ENCODE measurements at regions not wholly inside any gene's neighbourhood (a gene's known extent, or its start where the extent isn't known, plus 50 kb on each side); places are given as distances from the start of the nearest gene placed in this dataset.

GRCh38 chr2:147165697-147166382 is 679.0 kb upstream of the ACVR2A start:
- Histone ChIP-seq H3K27me3 (no peaks in the 10 kb centered on the region), H3K27ac (no peak overlapping the region), H3K9me3 (no peaks in the 10 kb centered on the region), H3K36me3 (no peaks in the 10 kb centered on the region), H3K4me1 (no peaks in the 10 kb centered on the region), H3K4me3 (no peak overlapping the region)
- no peak for TF ChIP-seq POLR2A (IDR thresholded peaks at IDR 0.05)
- TF ChIP-seq CTCF (IDR thresholded peaks at IDR 0.05): no peak
- no peak for DNase-seq

GRCh38 chr2:147164563-147164962 is 680.3 kb upstream of the ACVR2A start:
- Histone ChIP-seq H3K36me3 (no peaks in the 10 kb centered on the region), H3K9me3 (no peaks in the 10 kb centered on the region), H3K4me1 (no peaks in the 10 kb centered on the region), H3K27ac (no peak overlapping the region), H3K4me3 (no peak overlapping the region), H3K27me3 (no peaks in the 10 kb centered on the region)
- TF ChIP-seq POLR2A (IDR thresholded peaks at IDR 0.05): no peak
- TF ChIP-seq CTCF (IDR thresholded peaks at IDR 0.05): no peak
- no peak for DNase-seq

GRCh38 chr2:147161746-147162145 is 683.1 kb upstream of the ACVR2A start:
- Histone ChIP-seq H3K4me3 (no peak overlapping the region), H3K9me3 (no peaks in the 10 kb centered on the region), H3K27ac (no peak overlapping the region), H3K4me1 (no peaks in the 10 kb centered on the region), H3K36me3 (no peaks in the 10 kb centered on the region), H3K27me3 (no peaks in the 10 kb centered on the region)
- TF ChIP-seq POLR2A (IDR thresholded peaks at IDR 0.05) (no peak), CTCF (IDR thresholded peaks at IDR 0.05) (no peak)
- no peak for DNase-seq

GRCh38 chr2:147156970-147157369 is 687.9 kb upstream of the ACVR2A start:
- Histone ChIP-seq H3K9me3 (no peaks in the 10 kb centered on the region), H3K27me3 (no peaks in the 10 kb centered on the region), H3K4me3 (no peak overlapping the region), H3K4me1 (no peaks in the 10 kb centered on the region), H3K36me3 (no peaks in the 10 kb centered on the region), H3K27ac (no peak overlapping the region)
- TF ChIP-seq POLR2A (IDR thresholded peaks at IDR 0.05) (no peak), CTCF (IDR thresholded peaks at IDR 0.05) (no peak)
- DNase-seq: no peak

- Histone ChIP-seq H3K27ac (no peak overlapping the region), H3K4me3 (no peak overlapping the region), H3K9me3 (no peaks in the 10 kb centered on the region), H3K36me3 (no peaks in the 10 kb centered on the region), H3K4me1 (no peaks in the 10 kb centered on the region), H3K27me3 (no peaks in the 10 kb centered on the region)
- TF ChIP-seq POLR2A (IDR thresholded peaks at IDR 0.05) (no peak), CTCF (IDR thresholded peaks at IDR 0.05) (no peak)
- DNase-seq: no peak
These were observed 694.6 kb upstream of the ACVR2A start for GRCh38 chr2:147150241-147150635.

Measured in Peyer's patch (tissue), 4 donors.